Fibroblast of lung (primary cell): ENCODE measurements at regions not wholly inside any gene's neighbourhood (a gene's known extent, or its start where the extent isn't known, plus 50 kb on each side); places are given as distances from the start of the nearest gene placed in this dataset.

ENCODE experiments used
- DNase-seq, 2 donors: peaks; one replicate each; pipeline versions ENCODE4 v3.0.0 to v3.0.0-alpha.2; 2010; ENCODE audit warnings: low read depth in 2 of 2
- H2AFZ ChIP-seq: 2 replicates; pipeline ENCODE4 v1.5.1; 2012; ENCODE audit warnings: low read length, control low read depth, inconsistent platforms
- H3K27ac ChIP-seq: 2 replicates; pipeline ENCODE4 v1.5.1; 2011; ENCODE audit warnings: low read length, control low read depth; ENCODE audit not compliant: insufficient read depth
- H3K27me3 ChIP-seq: 2 replicates; pipeline ENCODE4 v1.5.1; 2011; ENCODE audit warnings: mild to moderate bottlenecking, low read length; ENCODE audit not compliant: control insufficient read depth, insufficient read depth
- H3K36me3 ChIP-seq: 2 replicates; pipeline ENCODE4 v1.5.1; 2011; ENCODE audit warnings: low read length; ENCODE audit not compliant: control insufficient read depth, insufficient read depth
- H3K4me1 ChIP-seq: 2 replicates; pipeline ENCODE4 v1.5.1; 2011; ENCODE audit warnings: low read length; ENCODE audit not compliant: control insufficient read depth, insufficient read depth; ENCODE audit errors: extremely low read depth
- H3K4me2 ChIP-seq: 2 replicates; pipeline ENCODE4 v1.5.1; 2011; ENCODE audit warnings: low read length, control low read depth; ENCODE audit not compliant: insufficient read depth; ENCODE audit errors: extremely low read depth
- H3K4me3 ChIP-seq, 4 experiments: fragments of 200-600 bp in 1 of 4; sonication (generic) in 1 of 4; replicated peaks in 1 of 4; 2 replicates each; pipeline ENCODE4 v1.5.1; 2011 to 2016; ENCODE audit warnings: low read length in 4 of 4, low read depth in 3 of 4, mild to moderate bottlenecking in 3 of 4, control low read depth in 2 of 4, inconsistent platforms in 1 of 4, mixed read lengths in 1 of 4; ENCODE audit not compliant: insufficient read depth in 1 of 4; ENCODE audit errors: control extremely low read depth in 1 of 4
- H3K79me2 ChIP-seq: 2 replicates; pipeline ENCODE4 v1.5.1; 2012; ENCODE audit warnings: mild to moderate bottlenecking, low read length, inconsistent platforms; ENCODE audit not compliant: control insufficient read depth, insufficient read depth
- H3K9ac ChIP-seq: 2 replicates; pipeline ENCODE4 v1.5.1; 2011; ENCODE audit warnings: mild to moderate bottlenecking, low read length, control low read depth; ENCODE audit not compliant: insufficient read depth
- H3K9me3 ChIP-seq: 2 replicates; pipeline ENCODE4 v1.5.1; 2012; ENCODE audit warnings: low read depth, low read length; ENCODE audit not compliant: control insufficient read depth, insufficient read depth
- H4K20me1 ChIP-seq: 2 replicates; pipeline ENCODE4 v1.5.1; 2011; ENCODE audit warnings: low read length; ENCODE audit not compliant: control insufficient read depth, insufficient read depth; ENCODE audit errors: extremely low read depth
- EZH2 ChIP-seq: IDR thresholded peaks from 2 replicates; pipeline ENCODE4 v1.5.1; 2012; ENCODE audit warnings: low read length, control low read depth, mild to moderate bottlenecking; ENCODE audit errors: missing control alignments
- TF ChIP-seq, protein P1 (sequence below), 2 donors: IDR thresholded peaks in 1 of 2; conservative IDR thresholded peaks in 1 of 2; 1 replicate in 1 of 2; 2 replicates in 1 of 2; pipeline ENCODE4 v1.5.1; 2011 to 2012; ENCODE audit warnings: low read length in 2 of 2, control low read depth in 1 of 2, inconsistent platforms in 1 of 2, low read depth in 1 of 2, mild to moderate bottlenecking in 1 of 2

DNA sequence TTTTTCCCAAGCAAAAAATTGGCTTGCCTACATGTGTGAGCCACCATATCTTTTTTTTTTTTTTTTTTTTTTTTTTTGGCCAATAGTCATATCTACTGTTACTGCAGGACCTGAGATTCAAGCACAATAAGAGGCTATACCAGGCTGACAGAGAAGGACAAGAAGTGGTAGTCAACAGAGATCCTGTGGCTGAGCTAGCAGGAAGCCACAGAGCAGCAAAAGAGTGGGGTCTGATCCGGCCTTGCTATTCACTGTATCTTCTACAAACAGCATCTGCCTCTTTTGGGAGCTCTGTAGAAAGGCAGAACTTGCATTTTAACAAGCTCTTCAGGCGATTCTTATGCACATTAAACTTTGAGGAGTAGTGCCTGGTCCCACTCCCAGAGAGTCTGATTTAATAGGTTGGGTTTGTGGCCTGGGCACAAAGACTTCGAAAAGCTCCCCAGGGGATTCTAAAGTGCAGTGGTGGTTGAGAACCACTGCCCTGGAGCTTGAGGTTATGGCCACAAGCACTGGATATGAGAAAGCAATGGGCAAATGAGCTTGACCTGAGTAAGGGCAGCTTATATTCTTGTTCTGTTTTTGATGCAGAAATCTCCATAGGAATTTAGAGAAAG, 162.8 kb downstream of the PIK3R1 start:
- H2AFZ ChIP-seq: no peak overlapping the region
- H3K4me3 ChIP-seq: no peak overlapping the region
- no peaks in the 10 kb centered on the region for H3K79me2 ChIP-seq
- no peak overlapping the region for H3K4me2 ChIP-seq
- H3K27ac ChIP-seq: no peak overlapping the region
- no peaks in the 10 kb centered on the region for H3K36me3 ChIP-seq
- H3K4me1 ChIP-seq: no peaks in the 10 kb centered on the region
- no peak for TF ChIP-seq EZH2
- TF ChIP-seq, protein P1, sequence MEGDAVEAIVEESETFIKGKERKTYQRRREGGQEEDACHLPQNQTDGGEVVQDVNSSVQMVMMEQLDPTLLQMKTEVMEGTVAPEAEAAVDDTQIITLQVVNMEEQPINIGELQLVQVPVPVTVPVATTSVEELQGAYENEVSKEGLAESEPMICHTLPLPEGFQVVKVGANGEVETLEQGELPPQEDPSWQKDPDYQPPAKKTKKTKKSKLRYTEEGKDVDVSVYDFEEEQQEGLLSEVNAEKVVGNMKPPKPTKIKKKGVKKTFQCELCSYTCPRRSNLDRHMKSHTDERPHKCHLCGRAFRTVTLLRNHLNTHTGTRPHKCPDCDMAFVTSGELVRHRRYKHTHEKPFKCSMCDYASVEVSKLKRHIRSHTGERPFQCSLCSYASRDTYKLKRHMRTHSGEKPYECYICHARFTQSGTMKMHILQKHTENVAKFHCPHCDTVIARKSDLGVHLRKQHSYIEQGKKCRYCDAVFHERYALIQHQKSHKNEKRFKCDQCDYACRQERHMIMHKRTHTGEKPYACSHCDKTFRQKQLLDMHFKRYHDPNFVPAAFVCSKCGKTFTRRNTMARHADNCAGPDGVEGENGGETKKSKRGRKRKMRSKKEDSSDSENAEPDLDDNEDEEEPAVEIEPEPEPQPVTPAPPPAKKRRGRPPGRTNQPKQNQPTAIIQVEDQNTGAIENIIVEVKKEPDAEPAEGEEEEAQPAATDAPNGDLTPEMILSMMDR (conservative IDR thresholded peaks at IDR 0.05 in 1 of 2, IDR thresholded peaks at IDR 0.05 in 1 of 2; ENCODE audit: low read depth in 1 of 2, low read length in 2 of 2): no peak
- H4K20me1 ChIP-seq: no peaks in the 10 kb centered on the region
- DNase-seq: no peak
- H3K9me3 ChIP-seq: no peaks in the 10 kb centered on the region
- H3K27me3 ChIP-seq: no peaks in the 10 kb centered on the region
- no peak overlapping the region for H3K9ac ChIP-seq

DNA sequence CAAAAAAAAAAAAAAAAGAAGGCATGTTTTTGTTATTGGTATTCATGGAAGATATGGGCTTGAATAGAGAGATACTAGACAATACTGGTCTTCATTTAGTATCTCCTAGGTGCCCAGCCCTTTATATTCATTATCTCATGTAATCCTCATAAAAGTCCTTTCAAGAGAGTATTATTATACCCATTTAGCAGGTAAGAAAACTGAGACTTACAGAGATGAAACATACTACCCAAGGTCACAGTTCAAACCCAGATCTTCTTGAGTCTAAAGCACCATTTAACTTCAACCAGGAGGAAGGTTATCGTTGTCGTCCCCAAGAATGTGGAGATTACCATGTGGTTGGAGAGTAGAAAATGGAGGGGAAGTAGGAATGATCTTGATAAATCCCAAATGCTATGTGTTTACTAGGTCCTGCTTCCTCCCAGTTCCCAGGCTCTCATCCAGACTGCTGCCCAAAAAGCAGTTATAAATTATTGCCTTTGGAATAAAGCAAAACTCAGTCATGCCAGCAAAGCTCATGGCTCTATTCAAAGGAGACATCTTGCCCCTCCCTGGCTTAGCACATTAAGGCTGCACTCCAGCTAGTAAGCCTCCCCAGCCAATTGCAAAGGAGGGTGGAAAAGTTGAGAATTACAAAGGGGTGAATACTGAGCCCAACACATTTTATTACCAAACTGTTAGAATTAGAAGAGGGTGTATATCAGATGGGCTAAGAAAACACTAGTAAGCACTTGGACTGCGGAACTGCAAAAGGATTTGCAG, 163.9 kb downstream of the PIK3R1 start:
- Histone ChIP-seq H3K4me1 (no peaks in the 10 kb centered on the region), H3K27me3 (no peaks in the 10 kb centered on the region), H3K27ac (no peak overlapping the region), H3K9me3 (no peaks in the 10 kb centered on the region), H3K9ac (no peak overlapping the region), H4K20me1 (no peaks in the 10 kb centered on the region), H2AFZ (no peak overlapping the region), H3K79me2 (no peaks in the 10 kb centered on the region), H3K4me2 (no peak overlapping the region), H3K36me3 (no peaks in the 10 kb centered on the region), H3K4me3 (no peak overlapping the region)
- TF ChIP-seq, protein P1 (conservative IDR thresholded peaks at IDR 0.05 in 1 of 2, IDR thresholded peaks at IDR 0.05 in 1 of 2; ENCODE audit: low read depth in 1 of 2, low read length in 2 of 2): no peak
- no peak for TF ChIP-seq EZH2
- DNase-seq: peak; percentile 7 to 13

DNA sequence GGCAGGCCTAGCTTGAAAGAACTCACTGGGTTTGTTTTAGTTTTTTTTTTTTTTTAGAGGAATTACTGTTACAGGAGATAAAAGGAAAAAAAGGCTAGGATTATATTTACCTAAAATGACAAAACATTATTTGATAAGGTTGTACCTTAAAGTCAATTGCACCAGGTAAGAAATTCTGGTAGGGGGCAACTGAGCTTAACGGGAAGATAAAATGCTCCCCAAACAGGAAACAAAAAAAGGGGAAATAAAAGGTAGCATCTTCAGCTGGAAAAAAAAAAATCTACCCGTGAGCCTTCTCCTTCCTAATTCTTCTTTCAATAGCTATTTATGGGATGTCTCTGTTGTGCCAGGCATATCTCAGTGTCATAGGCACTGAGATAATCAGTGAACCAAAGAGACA, 164.5 kb downstream of the PIK3R1 start:
- no peak overlapping the region for H3K4me3 ChIP-seq
- H3K27ac ChIP-seq: no peak overlapping the region
- TF ChIP-seq, protein P1 (conservative IDR thresholded peaks at IDR 0.05 in 1 of 2, IDR thresholded peaks at IDR 0.05 in 1 of 2; ENCODE audit: low read depth in 1 of 2, low read length in 2 of 2): no peak
- TF ChIP-seq EZH2: no peak
- DNase-seq: no peak
- no peak overlapping the region for H3K9ac ChIP-seq
- no peaks in the 10 kb centered on the region for H3K4me1 ChIP-seq
- H3K9me3 ChIP-seq: no peaks in the 10 kb centered on the region
- H2AFZ ChIP-seq: no peak overlapping the region
- no peaks in the 10 kb centered on the region for H4K20me1 ChIP-seq
- H3K27me3 ChIP-seq: no peaks in the 10 kb centered on the region
- H3K4me2 ChIP-seq: no peak overlapping the region
- H3K36me3 ChIP-seq: no peaks in the 10 kb centered on the region
- no peaks in the 10 kb centered on the region for H3K79me2 ChIP-seq
